GM06990 (cell line): ENCODE measurements at regions not wholly inside any gene's neighbourhood (a gene's known extent, or its start where the extent isn't known, plus 50 kb on each side); places are given as distances from the start of the nearest gene placed in this dataset.
"Not testable (repeated sequence)": the region's sequence is repeated elsewhere in the genome, so short reads cannot be mapped to it uniquely, and the experiment has no call there.

ENCODE experiments used
- DNase-seq: peaks from one replicate; pipeline ENCODE4 v3.0.0-alpha.2; 2011; ENCODE audit not compliant: insufficient read length; ENCODE audit errors: extremely low read depth
- H3K27me3 ChIP-seq: replicated peaks from 2 replicates; pipeline ENCODE4 v1.6.0; 2011; ENCODE audit warnings: low read length; ENCODE audit not compliant: control insufficient read depth, insufficient read depth
- H3K36me3 ChIP-seq: 2 replicates; pipeline ENCODE4 v1.5.1; 2011; ENCODE audit warnings: low read length; ENCODE audit not compliant: control insufficient read depth, insufficient read depth
- H3K4me3 ChIP-seq: replicated peaks from 2 replicates; pipeline ENCODE4 v1.5.1; 2011; ENCODE audit warnings: low read depth, mild to moderate bottlenecking, control low read depth, low read length
- CTCF ChIP-seq: IDR thresholded peaks from 2 replicates; pipeline ENCODE4 v1.5.1; 2011; ENCODE audit warnings: low read length, control low read depth, mild to moderate bottlenecking, inconsistent platforms; ENCODE audit not compliant: insufficient read depth, poor library complexity, severe bottlenecking

GRCh38 chr2:138307099-138307498, 194.5 kb upstream of the SPOPL start:
- no peaks in the 10 kb centered on the region for H3K36me3 ChIP-seq
- no peak for DNase-seq
- H3K4me3 ChIP-seq: no peak overlapping the region
- TF ChIP-seq CTCF: no peak
- H3K27me3 ChIP-seq: no peaks in the 10 kb centered on the region

GRCh38 chr2:138309760-138310159, 191.8 kb upstream of the SPOPL start:
- no peaks in the 10 kb centered on the region for H3K36me3 ChIP-seq
- H3K27me3 ChIP-seq: no peaks in the 10 kb centered on the region
- no peak for DNase-seq
- H3K4me3 ChIP-seq: no peak overlapping the region
- no peak for TF ChIP-seq CTCF

GRCh38 chr2:138312061-138312460, 189.5 kb upstream of the SPOPL start:
- TF ChIP-seq CTCF: no peak
- no peak for DNase-seq
- no peaks in the 10 kb centered on the region for H3K27me3 ChIP-seq
- no peak overlapping the region for H3K4me3 ChIP-seq
- no peaks in the 10 kb centered on the region for H3K36me3 ChIP-seq

GRCh38 chr2:138315619-138316018, 186.0 kb upstream of the SPOPL start:
- H3K4me3 ChIP-seq, DNase-seq, H3K36me3 ChIP-seq, H3K27me3 ChIP-seq: not testable (repeated sequence)

- TF ChIP-seq CTCF: no peak
- DNase-seq: no peak
- no peaks in the 10 kb centered on the region for H3K27me3 ChIP-seq
- H3K4me3 ChIP-seq: no peak overlapping the region
- no peaks in the 10 kb centered on the region for H3K36me3 ChIP-seq
Measured at GRCh38 chr2:138319616-138320015, 182.0 kb upstream of the SPOPL start.

GRCh38 chr2:138321458-138321857, 180.1 kb upstream of the SPOPL start:
- Histone ChIP-seq H3K36me3 (no peaks in the 10 kb centered on the region), H3K27me3 (no peaks in the 10 kb centered on the region), H3K4me3 (no peak overlapping the region)
- TF ChIP-seq CTCF: no peak
- no peak for DNase-seq
